CD14-positive monocyte (primary cell): ENCODE measurements at regions not wholly inside any gene's neighbourhood (a gene's known extent, or its start where the extent isn't known, plus 50 kb on each side); places are given as distances from the start of the nearest gene placed in this dataset.

Experiments used
- DNase-seq, 3 donors: peaks; one replicate each; pipeline ENCODE4 v3.0.0-alpha.2; 2011 to 2022
- H2AFZ ChIP-seq: 2 replicates; pipeline ENCODE4 v1.6.0; 2012; ENCODE audit warnings: mild to moderate bottlenecking, low read depth, low read length, inconsistent platforms; ENCODE audit not compliant: insufficient read depth, poor library complexity, severe bottlenecking
- H3K27ac ChIP-seq, 2 donors: 1 replicate in 1 of 2; 2 replicates in 1 of 2; pipeline ENCODE4 v1.5.1; 2012 to 2013; ENCODE audit warnings: low read length in 2 of 2, control low read depth in 1 of 2, inconsistent platforms in 1 of 2, low read depth in 1 of 2, mild to moderate bottlenecking in 1 of 2
- H3K27me3 ChIP-seq, 2 donors: one replicate each; pipeline versions ENCODE4 v1.6.0 to v1.6.1; 2011 to 2013; ENCODE audit warnings: low read length in 2 of 2; ENCODE audit not compliant: control insufficient read depth in 2 of 2, insufficient read depth in 2 of 2
- H3K36me3 ChIP-seq, 2 donors: replicated peaks in 1 of 2; 1 replicate in 1 of 2; 2 replicates in 1 of 2; pipeline versions ENCODE4 v1.5.1 to v1.6.1; 2012 to 2013; ENCODE audit warnings: low read length in 2 of 2, control low read depth in 1 of 2, inconsistent platforms in 1 of 2, mild to moderate bottlenecking in 1 of 2; ENCODE audit not compliant: insufficient read depth in 2 of 2, control insufficient read depth in 1 of 2
- H3K4me1 ChIP-seq, 2 donors: 1 replicate in 1 of 2; 2 replicates in 1 of 2; pipeline versions ENCODE4 v1.5.1 to v1.6.1; 2012 to 2013; ENCODE audit warnings: low read length in 2 of 2, control low read depth in 1 of 2, inconsistent platforms in 1 of 2, mild to moderate bottlenecking in 1 of 2, moderate library complexity in 1 of 2; ENCODE audit not compliant: insufficient read depth in 2 of 2, control insufficient read depth in 1 of 2
- H3K4me2 ChIP-seq: replicated peaks from 2 replicates; pipeline ENCODE3; 2012; ENCODE audit warnings: low read length, moderate library complexity, mild to moderate bottlenecking; ENCODE audit not compliant: poor library complexity, severe bottlenecking; ENCODE audit errors: extremely low read depth
- H3K4me3 ChIP-seq, 3 experiments: fragments of 200-600 bp in 1 of 3; sonication (generic) in 1 of 3; replicated peaks in 1 of 3; 1 replicate in 2 of 3; 2 replicates in 1 of 3; pipeline ENCODE4 v1.5.1; 2011 to 2013; ENCODE audit warnings: low read length in 3 of 3, mild to moderate bottlenecking in 3 of 3, control low read depth in 2 of 3, low read depth in 2 of 3, inconsistent platforms in 1 of 3, moderate library complexity in 1 of 3
- H3K79me2 ChIP-seq: 2 replicates; pipeline ENCODE4 v1.6.0; 2012; ENCODE audit warnings: mild to moderate bottlenecking, control low read depth, inconsistent platforms, low read length, moderate library complexity; ENCODE audit not compliant: insufficient read depth
- H3K9ac ChIP-seq: 2 replicates; pipeline ENCODE4 v1.6.0; 2017; ENCODE audit warnings: low read length, mild to moderate bottlenecking; ENCODE audit not compliant: insufficient read depth, poor library complexity, severe bottlenecking
- H3K9me3 ChIP-seq, 2 donors: replicated peaks in 1 of 2; 1 replicate in 1 of 2; 2 replicates in 1 of 2; pipeline versions ENCODE4 v1.5.1 to v1.6.1; 2012 to 2013; ENCODE audit warnings: low read length in 2 of 2, control low read depth in 1 of 2; ENCODE audit not compliant: control insufficient read depth in 1 of 2, insufficient read depth in 1 of 2
- H4K20me1 ChIP-seq: 2 replicates; pipeline ENCODE4 v1.6.0; 2012; ENCODE audit warnings: mild to moderate bottlenecking, low read length, control low read depth, moderate library complexity; ENCODE audit not compliant: insufficient read depth
- H3K27ac Mint-ChIP-seq, 7 donors: one replicate each; pipeline ENCODE4 v1.8.0; 2020; ENCODE audit warnings: mild to moderate bottlenecking in 7 of 7, mixed read lengths in 7 of 7, moderate library complexity in 6 of 7, inconsistent platforms in 2 of 7
- H3K27me3 Mint-ChIP-seq, 3 donors: one replicate each; pipeline ENCODE4 v1.8.0; 2021 to 2022; ENCODE audit warnings: low read depth in 3 of 3, mild to moderate bottlenecking in 3 of 3, mixed read lengths in 3 of 3, moderate library complexity in 3 of 3, inconsistent platforms in 1 of 3
- H3K36me3 Mint-ChIP-seq, 2 donors: one replicate each; pipeline ENCODE4 v1.8.0; 2020; ENCODE audit warnings: mixed read lengths in 2 of 2, inconsistent platforms in 1 of 2, mild to moderate bottlenecking in 1 of 2
- H3K4me1 Mint-ChIP-seq: one replicate; pipeline ENCODE4 v1.8.0; 2020; ENCODE audit warnings: mild to moderate bottlenecking, mixed read lengths
- H3K4me3 Mint-ChIP-seq, 2 donors: one replicate each; pipeline ENCODE4 v1.8.0; 2020; ENCODE audit warnings: mild to moderate bottlenecking in 2 of 2, mixed read lengths in 2 of 2, moderate library complexity in 1 of 2
- H3K9me3 Mint-ChIP-seq, 7 donors: one replicate each; pipeline ENCODE4 v1.8.0; 2020 to 2022; ENCODE audit warnings: mixed read lengths in 7 of 7, mild to moderate bottlenecking in 6 of 7, moderate library complexity in 6 of 7, inconsistent platforms in 2 of 7
- CTCF ChIP-seq: fragments of 200-600 bp; IDR thresholded peaks from one replicate; pipeline ENCODE4 v1.8.0; 2022; ENCODE audit warnings: antibody characterized with exemption, mild to moderate bottlenecking
- WGBS: methylation state at CpG from one replicate; pipeline ENCODE4 v1.1.5; 2013; ENCODE audit warnings: missing lambda C conversion rate; ENCODE audit not compliant: insufficient coverage; 5-methylcytosine and 5-hydroxymethylcytosine counted together
- intact Hi-C, 2 donors: fragments of 100-400 bp; cut with micrococcal nuclease; formaldehyde crosslinking; loops; one replicate each; pipeline versions ENCODE4 v1.15.0 to v1.15.1; 2023

- Histone ChIP-seq H3K27ac (no peak overlapping the region), H2AFZ (no peak overlapping the region), H3K9ac (no peak overlapping the region), H3K4me2 (no peak overlapping the region), H3K36me3 (no peaks in the 10 kb centered on the region), H4K20me1 (no peaks in the 10 kb centered on the region), H3K4me3 (no peak overlapping the region), H3K79me2 (no peaks in the 10 kb centered on the region), H3K27me3 (no peaks in the 10 kb centered on the region), H3K4me1 (no peaks in the 10 kb centered on the region), H3K9me3 (no peaks in the 10 kb centered on the region)
- Mint-ChIP-seq H3K27me3 (peaks cover 0 to 3% (median 0%) of the 10 kb centered on the region in 3 donors), H3K36me3 (no peaks in the 10 kb centered on the region), H3K4me3 (no peak overlapping the region), H3K4me1 (no peaks in the 10 kb centered on the region), H3K9me3 (peaks cover 0 to 15% (median 2%) of the 10 kb centered on the region in 7 donors), H3K27ac (no peak overlapping the region)
- intact Hi-C loops: no loop called here
- no peak for TF ChIP-seq CTCF
- DNase-seq: no peak
Observed at GRCh38 chr7:13731643-13732042, 257.8 kb downstream of the ETV1 start.

DNA sequence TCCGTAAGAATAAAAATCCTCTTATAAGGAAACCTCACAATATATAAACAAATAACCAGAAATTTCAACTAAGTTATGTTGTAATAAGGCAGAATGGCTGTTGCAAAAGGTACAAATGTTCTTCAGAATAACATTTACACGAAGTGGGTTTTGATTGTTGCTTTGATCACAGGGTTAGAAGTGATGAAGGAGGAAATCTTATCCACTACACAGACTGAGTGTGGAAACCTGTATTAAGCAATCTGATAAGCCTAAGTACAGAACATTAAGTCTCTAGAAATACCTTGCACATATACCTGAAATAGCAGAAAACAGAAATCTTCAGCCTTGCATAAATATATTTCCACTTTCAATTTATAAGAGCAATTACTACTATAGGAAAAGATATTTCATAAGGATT, 251.9 kb downstream of the ETV1 start:
- H3K9me3 Mint-ChIP-seq: peaks cover 0 to 5% (median 0%) of the 10 kb centered on the region in 7 donors
- Histone ChIP-seq H3K27ac (no peak overlapping the region), H3K4me3 (no peak overlapping the region), H3K79me2 (no peaks in the 10 kb centered on the region), H3K9me3 (no peaks in the 10 kb centered on the region), H3K36me3 (no peaks in the 10 kb centered on the region), H3K4me2 (no peak overlapping the region), H4K20me1 (no peaks in the 10 kb centered on the region), H3K27me3 (no peaks in the 10 kb centered on the region), H3K4me1 (no peaks in the 10 kb centered on the region), H3K9ac (no peak overlapping the region), H2AFZ (no peak overlapping the region)
- no peaks in the 10 kb centered on the region for H3K4me1 Mint-ChIP-seq
- intact Hi-C loops: no loop called here
- no peak for TF ChIP-seq CTCF
- no peak overlapping the region for H3K27ac Mint-ChIP-seq
- no peak for DNase-seq
- H3K4me3 Mint-ChIP-seq: no peak overlapping the region
- H3K36me3 Mint-ChIP-seq: no peaks in the 10 kb centered on the region
- H3K27me3 Mint-ChIP-seq: peaks cover 0 to 2% (median 0%) of the 10 kb centered on the region in 3 donors
- no CpG with 5 or more reads among the region's 2 CpGs for WGBS
